ENCODE measurements at regions not wholly inside any gene's neighbourhood (a gene's known extent, or its start where the extent isn't known, plus 50 kb on each side); places are given as distances from the start of the nearest gene placed in this dataset.
A peak's percentile ranks its signal among the peaks of the same experiment; 100 is the strongest.

GRCh38 chr22:44584256-44584902 is 86.3 kb upstream of the RTL6 start:
- Histone ChIP-seq H3K4me1 (ENCODE audit: insufficient read depth, low read length, poor library complexity, severe bottlenecking) (no peaks in the 10 kb centered on the region), H3K4me3 (ENCODE audit: low read depth, low read length, poor library complexity, severe bottlenecking) (no peak overlapping the region), H3K9me3 (ENCODE audit: low read depth, low read length, poor library complexity, severe bottlenecking) (no peaks in the 10 kb centered on the region), H3K27me3 (replicated peaks; ENCODE audit: insufficient read depth, low read depth, low read length, poor library complexity) (no peaks in the 10 kb centered on the region), H3K36me3 (ENCODE audit: insufficient read depth, low read length, poor library complexity, severe bottlenecking) (no peaks in the 10 kb centered on the region), H3K27ac (ENCODE audit: low read depth, low read length, poor library complexity, severe bottlenecking) (no peak overlapping the region)
- no TSS peak for BruUV-seq (replicated peaks)
- POLR2A ChIA-PET (ENCODE audit: low non-redundant PET), result no interaction called here
- CTCF ChIA-PET, result no interaction called here
- TF ChIP-seq EZH2 (IDR thresholded peaks at IDR 0.05; ENCODE audit: borderline replicate concordance, low read depth, low read length, poor library complexity, severe bottlenecking) (no peak), CTCF (conservative IDR thresholded peaks at IDR 0.05; ENCODE audit: low read depth, low read length) (no peak)
- intact Hi-C loops (cut with micrococcal nuclease; ENCODE audit: unreplicated experiment), result no loop called here
- DNase-seq (ENCODE audit: low spot score), result no peak

- CTCF ChIA-PET, result no interaction called here
These were observed 85.8 kb upstream of the RTL6 start for GRCh38 chr22:44583854-44584253.

GRCh38 chr22:44583061-44583760 is 85.2 kb upstream of the RTL6 start:
- no peak for TF ChIP-seq CTCF (conservative IDR thresholded peaks at IDR 0.05; ENCODE audit: low read depth, low read length)
- TF ChIP-seq EZH2 (IDR thresholded peaks at IDR 0.05; ENCODE audit: borderline replicate concordance, low read depth, low read length, poor library complexity, severe bottlenecking), result no peak
- ChIA-PET CTCF (no interaction called here), POLR2A (ENCODE audit: low non-redundant PET) (no interaction called here)
- BruUV-seq (replicated peaks), result no TSS peak
- peak; percentile 38 for DNase-seq (ENCODE audit: low spot score)
- H3K36me3 ChIP-seq (ENCODE audit: insufficient read depth, low read length, poor library complexity, severe bottlenecking), result no peaks in the 10 kb centered on the region
- H3K27me3 ChIP-seq (replicated peaks; ENCODE audit: insufficient read depth, low read depth, low read length, poor library complexity), result no peaks in the 10 kb centered on the region
- no peak overlapping the region for H3K27ac ChIP-seq (ENCODE audit: low read depth, low read length, poor library complexity, severe bottlenecking)
- H3K4me3 ChIP-seq (ENCODE audit: low read depth, low read length, poor library complexity, severe bottlenecking), result no peak overlapping the region
- intact Hi-C loops (cut with micrococcal nuclease; ENCODE audit: unreplicated experiment), result no loop called here
- H3K9me3 ChIP-seq (ENCODE audit: low read depth, low read length, poor library complexity, severe bottlenecking), result no peaks in the 10 kb centered on the region
- no peaks in the 10 kb centered on the region for H3K4me1 ChIP-seq (ENCODE audit: insufficient read depth, low read length, poor library complexity, severe bottlenecking)

More at GRCh38 chr22:44583854-44584253, 85.8 kb upstream of the RTL6 start:
- no peak overlapping the region for H3K4me3 ChIP-seq (ENCODE audit: low read depth, low read length, poor library complexity, severe bottlenecking)
- POLR2A ChIA-PET (ENCODE audit: low non-redundant PET), result no interaction called here
- no peak overlapping the region for H3K27ac ChIP-seq (ENCODE audit: low read depth, low read length, poor library complexity, severe bottlenecking)
- intact Hi-C loops (cut with micrococcal nuclease; ENCODE audit: unreplicated experiment), result no loop called here
- H3K36me3 ChIP-seq (ENCODE audit: insufficient read depth, low read length, poor library complexity, severe bottlenecking), result no peaks in the 10 kb centered on the region
- H3K4me1 ChIP-seq (ENCODE audit: insufficient read depth, low read length, poor library complexity, severe bottlenecking), result no peaks in the 10 kb centered on the region
- TF ChIP-seq EZH2 (IDR thresholded peaks at IDR 0.05; ENCODE audit: borderline replicate concordance, low read depth, low read length, poor library complexity, severe bottlenecking), result no peak
- no peak for DNase-seq (ENCODE audit: low spot score)
- no TSS peak for BruUV-seq (replicated peaks)
- H3K9me3 ChIP-seq (ENCODE audit: low read depth, low read length, poor library complexity, severe bottlenecking), result no peaks in the 10 kb centered on the region
- no peaks in the 10 kb centered on the region for H3K27me3 ChIP-seq (replicated peaks; ENCODE audit: insufficient read depth, low read depth, low read length, poor library complexity)

Data from A673 (cell line).